ENCODE measurements at regions not wholly inside any gene's neighbourhood (a gene's known extent, or its start where the extent isn't known, plus 50 kb on each side); places are given as distances from the start of the nearest gene placed in this dataset.

DNA sequence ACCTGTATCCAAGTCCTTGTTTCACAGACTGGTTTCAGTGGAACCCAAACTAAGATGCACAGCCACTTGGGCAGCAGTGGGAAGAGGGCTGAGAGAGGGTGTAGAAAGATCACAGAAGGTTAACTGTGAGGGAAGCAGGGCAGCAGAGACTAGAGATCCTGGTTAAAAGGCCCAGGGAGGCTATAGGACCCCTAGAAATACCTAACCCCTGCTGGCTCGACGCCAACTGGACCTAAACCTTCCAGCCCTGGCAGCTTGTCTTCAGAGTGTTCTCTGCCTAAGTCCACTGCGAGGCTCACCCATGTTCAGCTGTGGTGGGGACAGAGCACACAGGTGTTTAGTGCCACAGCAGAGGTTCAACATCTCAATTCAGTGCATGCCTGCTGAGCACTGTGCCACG lies 96.5 kb downstream of the ZNF621 start:
- DNase-seq = no peak
- H3K4me1 Mint-ChIP-seq = peaks cover 0 to 9% (median 0%) of the 10 kb centered on the region in 4 donors
- POLR2A ChIA-PET = no interaction called here
- no peak overlapping the region for H3K27ac Mint-ChIP-seq
- H3K27me3 Mint-ChIP-seq = peaks cover 17 to 33% (median 20%) of the 10 kb centered on the region in 5 donors
- H3K4me3 Mint-ChIP-seq = no peak overlapping the region
- peaks cover 0 to 3% (median 0%) of the 10 kb centered on the region in 9 donors for H3K9me3 Mint-ChIP-seq
- no peak for ATAC-seq
- H3K36me3 Mint-ChIP-seq = no peaks in the 10 kb centered on the region

DNA sequence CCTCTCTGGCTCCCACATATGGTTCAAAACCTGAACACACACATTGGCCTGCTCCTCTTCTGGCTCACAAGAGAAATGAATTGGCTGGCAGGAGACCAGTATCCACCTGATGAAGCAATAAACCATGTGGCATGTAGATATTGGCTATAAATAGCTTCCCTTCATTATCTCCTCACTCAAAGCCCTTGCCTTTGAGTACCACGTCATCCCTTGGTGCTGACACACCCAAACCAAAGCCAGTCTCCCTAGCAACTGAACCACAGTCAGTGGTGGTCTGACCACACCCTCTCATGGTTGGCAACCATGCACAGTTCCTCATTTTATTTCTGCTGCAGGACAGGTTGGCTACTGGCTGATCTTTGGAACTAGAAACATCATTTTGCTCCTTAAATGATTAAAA lies 98.8 kb downstream of the ZNF621 start:
- POLR2A ChIA-PET = no interaction called here
- no peak overlapping the region for H3K27ac Mint-ChIP-seq
- peaks cover 0 to 4% (median 0%) of the 10 kb centered on the region in 3 donors for H3K36me3 Mint-ChIP-seq
- peaks cover 0 to 6% (median 3%) of the 10 kb centered on the region in 9 donors for H3K9me3 Mint-ChIP-seq
- peaks cover 0 to 11% (median 0%) of the 10 kb centered on the region in 4 donors for H3K4me1 Mint-ChIP-seq
- no peak overlapping the region for H3K4me3 Mint-ChIP-seq
- peak in 8 of 10 donors; percentile 2 to 71 (median 25) for DNase-seq
- peaks cover 6 to 17% (median 10%) of the 10 kb centered on the region in 5 donors for H3K27me3 Mint-ChIP-seq
- ATAC-seq = peak; percentile 62 to 71

DNA sequence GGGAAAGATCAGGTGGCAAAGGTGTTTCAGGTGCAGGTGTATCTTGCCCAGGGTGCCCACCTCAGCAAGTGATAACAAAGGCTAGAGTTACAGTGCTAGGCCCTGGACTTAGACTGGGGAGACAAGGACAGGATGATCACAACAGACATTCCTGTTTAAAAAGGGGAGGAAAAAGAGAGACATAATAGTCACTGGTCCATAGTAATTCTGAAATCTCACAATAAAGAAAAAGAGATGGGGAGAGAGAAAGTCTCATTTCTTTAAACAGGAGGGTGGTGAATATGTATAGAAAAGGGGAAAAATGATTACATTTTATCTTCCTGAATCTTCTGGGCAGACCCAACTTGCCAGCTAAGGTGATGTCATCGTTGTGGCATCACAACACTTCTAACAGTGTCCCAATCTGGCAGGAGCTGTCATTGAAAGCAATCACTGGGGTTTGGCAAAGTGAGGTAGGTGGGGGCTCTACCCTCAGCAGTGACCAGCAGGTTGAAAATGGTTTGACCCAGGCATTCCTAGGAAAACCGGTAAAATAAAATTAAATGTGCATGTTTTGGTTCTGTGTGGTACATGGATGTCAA lies 99.5 kb downstream of the ZNF621 start:
- no peak overlapping the region for H3K27ac Mint-ChIP-seq
- no peak for ATAC-seq
- no peak for DNase-seq
- H3K27me3 Mint-ChIP-seq = peaks cover 4 to 20% (median 7%) of the 10 kb centered on the region in 5 donors
- peaks cover 0 to 8% (median 0%) of the 10 kb centered on the region in 3 donors for H3K36me3 Mint-ChIP-seq
- peaks cover 0 to 11% (median 0%) of the 10 kb centered on the region in 4 donors for H3K4me1 Mint-ChIP-seq
- H3K9me3 Mint-ChIP-seq = peaks cover 0 to 13% (median 7%) of the 10 kb centered on the region in 9 donors
- POLR2A ChIA-PET = no interaction called here
- no peak overlapping the region for H3K4me3 Mint-ChIP-seq

DNA sequence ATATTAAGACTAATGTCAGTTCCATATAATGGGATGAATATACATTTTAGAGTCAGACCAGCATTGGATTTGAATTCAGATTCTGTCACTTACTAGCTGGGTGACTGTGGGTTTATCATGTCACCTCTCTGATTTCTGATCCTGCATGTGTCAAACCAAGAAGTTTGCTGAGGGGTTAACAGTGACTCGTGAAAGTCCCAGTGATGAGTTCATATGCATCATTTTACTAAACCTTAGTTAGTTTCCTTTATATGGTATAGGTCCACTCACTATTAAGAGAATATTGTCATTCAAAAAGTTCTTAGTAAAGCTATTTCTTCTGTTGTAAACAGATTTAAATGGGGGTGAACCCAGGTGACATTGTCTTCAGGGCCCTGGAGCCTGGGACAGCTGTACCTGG lies 102.3 kb downstream of the ZNF621 start:
- DNase-seq = no peak
- Mint-ChIP-seq H3K36me3 (peaks cover 0 to 30% (median 12%) of the 10 kb centered on the region in 3 donors), H3K4me1 (peaks cover 0 to 10% (median 0%) of the 10 kb centered on the region in 4 donors), H3K4me3 (no peak overlapping the region), H3K27ac (no peak overlapping the region), H3K9me3 (peaks cover 0 to 38% (median 13%) of the 10 kb centered on the region in 9 donors), H3K27me3 (peaks cover 5 to 34% (median 18%) of the 10 kb centered on the region in 5 donors)
- POLR2A ChIA-PET = no interaction called here
- no peak for ATAC-seq

DNA sequence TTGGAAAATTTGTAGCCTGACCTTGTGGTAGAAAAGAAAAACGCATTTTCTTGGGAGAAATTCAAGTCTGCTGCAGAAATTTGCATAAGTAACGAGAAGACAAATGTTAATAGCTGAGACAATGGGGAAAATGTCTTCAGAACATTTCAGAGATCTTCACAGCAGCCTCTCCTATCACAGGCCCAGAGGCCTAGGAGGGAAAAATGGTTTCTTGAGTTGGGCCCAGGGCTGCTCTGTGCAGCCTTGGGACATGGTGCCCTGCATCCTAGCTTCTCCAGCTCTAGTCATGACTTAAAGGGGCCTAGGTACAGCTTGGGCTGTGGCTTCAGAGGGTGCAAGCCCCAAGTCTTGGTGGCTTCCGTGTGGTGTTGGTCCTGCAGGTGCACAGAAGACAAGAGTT lies 104.2 kb downstream of the ZNF621 start:
- H3K27me3 Mint-ChIP-seq = peaks cover 5 to 41% (median 21%) of the 10 kb centered on the region in 5 donors
- no peak overlapping the region for H3K27ac Mint-ChIP-seq
- DNase-seq (no peak), ATAC-seq (no peak)
- H3K4me3 Mint-ChIP-seq = no peak overlapping the region
- peaks cover 1 to 51% (median 22%) of the 10 kb centered on the region in 9 donors for H3K9me3 Mint-ChIP-seq
- H3K36me3 Mint-ChIP-seq = peaks cover 0 to 39% (median 21%) of the 10 kb centered on the region in 3 donors
- peaks cover 0 to 8% (median 0%) of the 10 kb centered on the region in 4 donors for H3K4me1 Mint-ChIP-seq
- POLR2A ChIA-PET = no interaction called here

DNA sequence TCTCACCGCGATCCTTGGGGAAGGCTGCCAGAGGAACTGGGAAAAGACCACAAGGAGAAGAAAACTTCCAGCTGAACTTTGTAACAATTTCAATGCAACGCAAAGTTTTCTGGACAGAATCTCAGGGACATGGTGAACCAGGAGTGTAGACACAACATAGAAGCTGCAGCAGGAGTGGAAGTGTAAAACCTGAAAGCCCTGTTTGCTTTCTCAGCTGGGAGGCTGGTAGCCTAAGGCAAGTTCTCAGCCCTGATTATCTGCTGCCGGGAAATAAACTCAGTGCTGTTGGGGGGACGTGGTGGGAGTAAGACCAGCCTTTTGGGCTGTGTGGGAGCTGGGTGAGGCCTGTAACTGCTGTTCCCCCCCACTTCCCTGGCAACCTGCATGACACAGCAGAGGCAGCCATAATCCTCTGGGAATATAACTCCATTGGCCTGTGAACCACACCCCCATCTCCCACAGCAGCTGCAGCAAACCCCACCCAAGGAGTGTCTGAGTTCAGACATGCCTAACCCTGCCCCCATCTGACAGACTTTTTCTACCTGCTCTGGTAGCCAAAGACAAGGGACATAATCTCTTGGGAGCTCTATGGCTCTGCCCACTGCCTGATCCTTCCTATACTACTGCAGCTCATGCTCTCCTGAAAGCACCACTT lies 106.7 kb downstream of the ZNF621 start:
- H3K27me3 Mint-ChIP-seq = peaks cover 2 to 32% (median 18%) of the 10 kb centered on the region in 5 donors
- no peak for DNase-seq
- H3K9me3 Mint-ChIP-seq = peaks cover 1 to 55% (median 22%) of the 10 kb centered on the region in 9 donors
- no peak overlapping the region for H3K27ac Mint-ChIP-seq
- no peak overlapping the region for H3K4me3 Mint-ChIP-seq
- ATAC-seq = no peak
- peaks cover 0 to 39% (median 21%) of the 10 kb centered on the region in 3 donors for H3K36me3 Mint-ChIP-seq
- H3K4me1 Mint-ChIP-seq = peaks cover 0 to under 1% (median 0%) of the 10 kb centered on the region in 4 donors
- POLR2A ChIA-PET = no interaction called here

DNA sequence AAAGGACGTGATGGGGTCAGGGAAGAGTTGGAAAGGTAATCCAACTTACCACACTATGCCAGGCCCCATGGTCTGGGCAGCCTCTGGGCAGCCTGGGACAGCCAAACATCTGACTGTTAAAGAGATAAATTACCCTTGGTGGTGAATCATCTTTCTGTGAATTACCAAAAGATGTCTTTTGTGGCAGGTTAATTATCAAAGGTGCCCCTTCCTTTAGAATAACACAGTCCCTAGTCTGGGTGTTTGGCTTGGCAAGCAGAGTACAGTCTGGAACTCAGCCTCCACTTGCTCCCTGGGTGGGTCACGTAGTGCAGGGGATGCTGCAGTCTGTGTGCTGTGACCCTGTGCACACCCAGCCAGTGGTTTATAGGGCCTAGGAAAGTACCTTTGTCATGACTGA lies 113.1 kb downstream of the ZNF621 start:
- POLR2A ChIA-PET = no interaction called here
- Mint-ChIP-seq H3K4me1 (no peaks in the 10 kb centered on the region), H3K27ac (no peak overlapping the region), H3K36me3 (peaks cover 0 to 1% (median 1%) of the 10 kb centered on the region in 3 donors), H3K9me3 (peaks cover 0 to 13% (median 3%) of the 10 kb centered on the region in 9 donors), H3K27me3 (peaks cover 0 to 2% (median 0%) of the 10 kb centered on the region in 5 donors), H3K4me3 (no peak overlapping the region)
- no peak for DNase-seq
- no peak for ATAC-seq

- ATAC-seq (no peak), DNase-seq (no peak)
- peaks cover 0 to 10% (median 2%) of the 10 kb centered on the region in 5 donors for H3K27me3 Mint-ChIP-seq
- no peaks in the 10 kb centered on the region for H3K4me1 Mint-ChIP-seq
- peaks cover 0 to 3% (median 0%) of the 10 kb centered on the region in 9 donors for H3K9me3 Mint-ChIP-seq
- no peaks in the 10 kb centered on the region for H3K36me3 Mint-ChIP-seq
- H3K27ac Mint-ChIP-seq = no peak overlapping the region
- H3K4me3 Mint-ChIP-seq = no peak overlapping the region
- POLR2A ChIA-PET = interaction anchor here (0.6 kb wide), 1 partner anchor 1197 kb away, joined by 4 read pairs; no protein-coding TSS in a partner anchor
Observed at GRCh38 chr3:40639006-40639405, 114.2 kb downstream of the ZNF621 start.

DNA sequence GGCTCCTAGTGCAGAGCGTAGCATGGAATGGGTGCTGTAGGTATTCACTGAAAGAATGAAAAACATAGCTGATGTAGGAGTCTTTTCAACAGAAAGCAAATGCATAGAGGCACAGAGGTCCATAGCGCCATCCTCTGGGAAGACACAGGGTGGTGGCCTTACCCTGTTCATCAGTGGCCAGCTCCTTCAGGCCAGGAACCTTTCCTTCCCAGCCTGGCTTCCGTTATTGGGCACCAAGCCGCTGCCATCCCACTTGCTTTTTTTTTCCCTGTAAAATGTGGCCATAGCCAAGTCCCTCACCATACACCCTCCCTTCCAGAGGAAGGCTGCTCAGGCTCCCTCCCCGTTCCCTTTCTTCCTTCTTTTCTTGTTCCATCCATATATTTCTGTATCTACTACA lies 118.1 kb downstream of the ZNF621 start:
- ATAC-seq = no peak
- H3K27ac Mint-ChIP-seq = no peak overlapping the region
- H3K4me3 Mint-ChIP-seq = no peak overlapping the region
- no peaks in the 10 kb centered on the region for H3K36me3 Mint-ChIP-seq
- no peaks in the 10 kb centered on the region for H3K9me3 Mint-ChIP-seq
- DNase-seq = no peak
- POLR2A ChIA-PET = no interaction called here
- H3K27me3 Mint-ChIP-seq = peaks cover 0 to 21% (median 5%) of the 10 kb centered on the region in 5 donors
- no peaks in the 10 kb centered on the region for H3K4me1 Mint-ChIP-seq

GRCh38 chr3:40645883-40646282 lies 121.1 kb downstream of the ZNF621 start:
- Mint-ChIP-seq H3K36me3 (no peaks in the 10 kb centered on the region), H3K9me3 (no peaks in the 10 kb centered on the region), H3K4me3 (no peak overlapping the region), H3K27ac (no peak overlapping the region), H3K4me1 (no peaks in the 10 kb centered on the region), H3K27me3 (peaks cover 0 to 28% (median 8%) of the 10 kb centered on the region in 5 donors)
- ATAC-seq (no peak), DNase-seq (no peak)
- POLR2A ChIA-PET = no interaction called here

GRCh38 chr3:40649346-40649745 lies 124.6 kb downstream of the ZNF621 start:
- Mint-ChIP-seq H3K4me3 (no peak overlapping the region), H3K9me3 (no peaks in the 10 kb centered on the region), H3K27ac (no peak overlapping the region), H3K36me3 (no peaks in the 10 kb centered on the region), H3K4me1 (no peaks in the 10 kb centered on the region), H3K27me3 (peaks cover 0 to 20% (median 7%) of the 10 kb centered on the region in 5 donors)
- POLR2A ChIA-PET = no interaction called here
- no peak for ATAC-seq
- DNase-seq = no peak

DNA sequence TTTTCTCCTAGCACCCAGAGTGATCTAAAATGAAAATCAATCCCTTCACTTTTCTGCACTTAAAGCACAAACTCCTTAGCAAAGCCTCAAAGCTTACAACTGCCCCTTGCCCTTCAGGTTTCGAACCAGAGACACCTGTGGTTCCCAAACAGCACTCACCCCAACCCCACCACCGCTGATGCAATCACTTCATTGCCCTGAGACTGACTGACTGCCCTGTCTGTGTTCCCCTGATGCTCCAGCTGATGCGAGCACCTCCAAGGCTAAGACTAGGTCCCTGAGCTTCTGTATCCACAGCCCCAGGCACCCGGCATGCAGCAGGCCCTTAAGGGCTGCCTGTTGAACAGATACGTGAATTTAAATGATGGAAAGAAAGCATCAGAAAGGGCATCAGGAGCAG lies 127.3 kb downstream of the ZNF621 start:
- Mint-ChIP-seq H3K9me3 (peaks cover 0 to 3% (median 0%) of the 10 kb centered on the region in 9 donors), H3K27me3 (peaks cover 0 to 19% (median 5%) of the 10 kb centered on the region in 5 donors), H3K27ac (peak overlapping the region in 1 of 10 donors; percentile 41), H3K4me3 (no peak overlapping the region), H3K4me1 (no peaks in the 10 kb centered on the region), H3K36me3 (no peaks in the 10 kb centered on the region)
- no peak for DNase-seq
- POLR2A ChIA-PET = no interaction called here
- ATAC-seq = no peak

GRCh38 chr3:40653001-40653400 lies 128.2 kb downstream of the ZNF621 start:
- no peak for ATAC-seq
- no peaks in the 10 kb centered on the region for H3K36me3 Mint-ChIP-seq
- POLR2A ChIA-PET = no interaction called here
- peaks cover 0 to 12% (median 2%) of the 10 kb centered on the region in 9 donors for H3K9me3 Mint-ChIP-seq
- H3K27me3 Mint-ChIP-seq = peaks cover 1 to 22% (median 5%) of the 10 kb centered on the region in 5 donors
- DNase-seq = no peak
- peak overlapping the region in 1 of 10 donors; percentile 85 for H3K27ac Mint-ChIP-seq
- H3K4me1 Mint-ChIP-seq = no peaks in the 10 kb centered on the region
- H3K4me3 Mint-ChIP-seq = no peak overlapping the region
